WERI-Rb-1 (cell line): ENCODE measurements at regions not wholly inside any gene's neighbourhood (a gene's known extent, or its start where the extent isn't known, plus 50 kb on each side); places are given as distances from the start of the nearest gene placed in this dataset.

Source experiments
- DNase-seq: peaks from one replicate; pipeline ENCODE4 v3.0.0-alpha.2; 2020
- H3K27ac ChIP-seq: fragments of 250-450 bp; sonication (Bioruptor Pico); 2 replicates; pipeline ENCODE4 v1.5.1; 2020; ENCODE audit warnings: mild to moderate bottlenecking, moderate library complexity
- H3K27me3 ChIP-seq: fragments of 250-450 bp; sonication (Bioruptor Pico); 2 replicates; pipeline ENCODE4 v1.5.1; 2021; ENCODE audit warnings: mild to moderate bottlenecking, low read depth, moderate library complexity; ENCODE audit not compliant: insufficient read depth, severe bottlenecking
- H3K36me3 ChIP-seq: fragments of 250-450 bp; sonication (Bioruptor Pico); 2 replicates; pipeline ENCODE4 v1.5.1; 2020; ENCODE audit warnings: mild to moderate bottlenecking, moderate library complexity
- H3K4me3 ChIP-seq: 2 replicates; pipeline ENCODE4 v1.5.1; 2011; ENCODE audit warnings: low read depth, mild to moderate bottlenecking, control low read depth, low read length
- H3K9me3 ChIP-seq: fragments of 250-450 bp; sonication (Bioruptor Pico); 2 replicates; pipeline ENCODE4 v1.5.1; 2021; ENCODE audit warnings: mild to moderate bottlenecking, moderate library complexity; ENCODE audit not compliant: severe bottlenecking
- TF ChIP-seq, protein P1 (sequence below): IDR thresholded peaks from 2 replicates; pipeline ENCODE4 v1.5.1; 2011; ENCODE audit warnings: low read depth, mild to moderate bottlenecking, control low read depth, inconsistent platforms, low read length

DNA sequence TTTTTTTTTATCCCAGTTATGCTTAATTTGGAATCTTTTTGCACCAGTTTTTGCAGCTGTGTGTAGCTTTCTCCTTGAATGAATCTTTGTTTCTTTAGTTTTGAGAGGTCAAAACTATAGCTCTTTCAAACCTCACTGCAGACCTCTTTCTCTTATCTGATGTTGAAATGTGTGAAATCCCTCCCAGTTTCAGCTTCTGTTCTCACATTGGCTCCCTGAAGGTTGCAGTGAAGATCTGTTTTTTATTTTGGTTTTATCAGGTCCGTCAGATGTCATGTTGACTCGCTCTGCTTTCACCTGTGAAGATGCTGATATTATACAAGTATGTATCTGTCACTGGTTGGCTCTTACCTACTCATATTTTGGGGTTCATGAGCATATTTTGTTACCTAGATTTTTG, 372.0 kb downstream of the RFC3 start:
- no peaks in the 10 kb centered on the region for H3K36me3 ChIP-seq
- TF ChIP-seq, protein P1, sequence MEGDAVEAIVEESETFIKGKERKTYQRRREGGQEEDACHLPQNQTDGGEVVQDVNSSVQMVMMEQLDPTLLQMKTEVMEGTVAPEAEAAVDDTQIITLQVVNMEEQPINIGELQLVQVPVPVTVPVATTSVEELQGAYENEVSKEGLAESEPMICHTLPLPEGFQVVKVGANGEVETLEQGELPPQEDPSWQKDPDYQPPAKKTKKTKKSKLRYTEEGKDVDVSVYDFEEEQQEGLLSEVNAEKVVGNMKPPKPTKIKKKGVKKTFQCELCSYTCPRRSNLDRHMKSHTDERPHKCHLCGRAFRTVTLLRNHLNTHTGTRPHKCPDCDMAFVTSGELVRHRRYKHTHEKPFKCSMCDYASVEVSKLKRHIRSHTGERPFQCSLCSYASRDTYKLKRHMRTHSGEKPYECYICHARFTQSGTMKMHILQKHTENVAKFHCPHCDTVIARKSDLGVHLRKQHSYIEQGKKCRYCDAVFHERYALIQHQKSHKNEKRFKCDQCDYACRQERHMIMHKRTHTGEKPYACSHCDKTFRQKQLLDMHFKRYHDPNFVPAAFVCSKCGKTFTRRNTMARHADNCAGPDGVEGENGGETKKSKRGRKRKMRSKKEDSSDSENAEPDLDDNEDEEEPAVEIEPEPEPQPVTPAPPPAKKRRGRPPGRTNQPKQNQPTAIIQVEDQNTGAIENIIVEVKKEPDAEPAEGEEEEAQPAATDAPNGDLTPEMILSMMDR = no peak
- H3K27me3 ChIP-seq = no peaks in the 10 kb centered on the region
- no peak overlapping the region for H3K27ac ChIP-seq
- DNase-seq = no peak
- no peaks in the 10 kb centered on the region for H3K9me3 ChIP-seq
- H3K4me3 ChIP-seq = no peak overlapping the region

DNA sequence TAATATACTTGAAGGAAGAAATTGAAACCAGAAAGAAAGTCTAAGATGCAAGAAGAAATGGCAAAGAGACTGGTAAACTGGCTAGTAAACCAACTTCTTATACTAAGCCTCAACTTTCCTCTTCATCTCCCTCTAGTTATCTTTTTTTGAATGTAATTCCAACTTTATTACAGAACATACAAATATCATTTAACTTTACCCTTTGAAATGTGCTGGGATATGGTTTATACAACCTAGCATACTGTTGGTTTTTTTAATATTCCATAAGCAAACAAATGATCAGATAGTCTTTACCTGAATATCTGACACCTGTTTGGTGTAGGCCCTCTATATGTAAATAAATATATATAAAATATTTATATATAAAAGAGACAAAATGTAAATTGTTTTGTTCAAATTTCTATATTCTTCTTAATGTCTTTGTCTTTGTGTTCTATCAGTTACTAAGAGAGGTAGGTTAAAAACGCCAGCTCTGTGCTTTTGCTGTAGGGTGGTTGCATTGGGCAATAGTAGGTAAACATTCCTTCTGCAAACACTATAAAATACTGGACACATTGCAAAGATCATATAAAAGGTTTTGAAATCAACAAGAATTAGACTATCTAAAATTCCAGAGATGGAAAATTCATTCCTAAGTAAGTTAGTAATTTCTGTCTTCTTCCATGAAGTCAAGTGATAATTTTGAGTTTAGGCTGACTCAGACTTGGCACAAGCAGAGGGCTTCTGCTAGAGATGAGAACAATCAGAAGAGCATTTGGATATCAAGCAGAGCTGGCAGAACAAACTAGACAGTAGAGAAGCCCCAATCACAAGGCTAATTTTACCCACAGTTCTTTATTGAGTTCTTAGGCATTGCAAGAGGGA, 383.3 kb downstream of the RFC3 start:
- TF ChIP-seq, protein P1 = no peak
- Histone ChIP-seq H3K4me3 (no peak overlapping the region), H3K27me3 (no peaks in the 10 kb centered on the region), H3K27ac (no peak overlapping the region), H3K36me3 (no peaks in the 10 kb centered on the region), H3K9me3 (no peaks in the 10 kb centered on the region)
- no peak for DNase-seq

GRCh38 chr13:34207334-34207733, 389.4 kb downstream of the RFC3 start:
- TF ChIP-seq, protein P1 = no peak
- H3K27me3 ChIP-seq = no peaks in the 10 kb centered on the region
- H3K9me3 ChIP-seq = no peaks in the 10 kb centered on the region
- H3K36me3 ChIP-seq = no peaks in the 10 kb centered on the region
- no peak overlapping the region for H3K4me3 ChIP-seq
- no peak for DNase-seq
- no peak overlapping the region for H3K27ac ChIP-seq

- no peak overlapping the region for H3K4me3 ChIP-seq
- no peaks in the 10 kb centered on the region for H3K9me3 ChIP-seq
- DNase-seq = no peak
- no peaks in the 10 kb centered on the region for H3K27me3 ChIP-seq
- no peak overlapping the region for H3K27ac ChIP-seq
- no peaks in the 10 kb centered on the region for H3K36me3 ChIP-seq
- TF ChIP-seq, protein P1 = no peak
Measured at GRCh38 chr13:34207872-34208271, 389.9 kb downstream of the RFC3 start.

DNA sequence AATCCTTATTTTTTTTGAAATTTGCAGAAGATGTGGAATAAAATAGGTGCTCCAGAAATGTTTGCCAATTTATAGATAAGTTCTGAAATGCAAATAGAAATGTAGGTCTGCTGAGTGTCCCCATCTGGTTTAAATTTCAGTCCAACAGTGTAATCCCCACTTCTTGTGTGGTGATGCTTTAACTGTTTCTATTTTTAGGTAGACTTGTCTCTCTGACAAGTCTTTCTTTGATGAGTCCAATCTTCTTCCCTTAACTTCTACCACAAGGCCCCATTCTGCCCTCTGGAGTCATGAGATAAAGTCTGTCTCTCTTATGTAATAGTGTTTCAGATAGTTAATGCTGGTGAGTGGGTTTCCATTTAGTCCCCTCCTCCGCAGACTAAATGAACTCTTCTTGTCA, 390.4 kb downstream of the RFC3 start:
- Histone ChIP-seq H3K27me3 (no peaks in the 10 kb centered on the region), H3K36me3 (no peaks in the 10 kb centered on the region), H3K9me3 (no peaks in the 10 kb centered on the region), H3K27ac (no peak overlapping the region), H3K4me3 (no peak overlapping the region)
- no peak for DNase-seq
- TF ChIP-seq, protein P1 = no peak

DNA sequence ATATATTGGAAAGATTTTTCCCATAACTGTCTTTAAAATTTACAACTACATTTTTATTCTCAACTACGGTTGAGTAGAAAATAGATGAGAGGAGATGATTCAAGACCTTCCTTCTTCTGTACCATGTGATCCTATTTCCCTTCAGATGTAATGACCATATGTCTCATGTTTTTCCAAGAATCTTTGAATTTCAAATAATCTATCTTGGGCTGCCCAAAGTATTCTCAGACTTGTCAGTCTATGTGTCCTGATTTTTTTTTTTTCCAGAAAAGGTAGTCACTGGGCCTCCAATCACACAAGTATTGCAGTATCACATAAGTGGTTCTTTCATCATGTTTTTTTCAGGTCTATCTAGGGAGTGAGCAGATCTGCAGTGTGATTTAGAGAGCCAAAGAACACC, 392.4 kb downstream of the RFC3 start:
- Histone ChIP-seq H3K9me3 (no peaks in the 10 kb centered on the region), H3K4me3 (no peak overlapping the region), H3K27ac (no peak overlapping the region), H3K36me3 (no peaks in the 10 kb centered on the region), H3K27me3 (no peaks in the 10 kb centered on the region)
- DNase-seq = no peak
- TF ChIP-seq, protein P1 = no peak
